Transverse colon (tissue), 4 donors: ENCODE measurements at regions not wholly inside any gene's neighbourhood (a gene's known extent, or its start where the extent isn't known, plus 50 kb on each side); places are given as distances from the start of the nearest gene placed in this dataset.

Experiments used
- CTCF ChIP-seq, 5 experiments: fragments of 200-600 bp in 3 of 5; fragments of 450-650 bp in 2 of 5; sonication (generic) in 3 of 5; IDR thresholded peaks; 1 replicate in 2 of 5; 2 replicates in 3 of 5; pipeline ENCODE4 v1.5.1; 2016 to 2017; ENCODE audit warnings: antibody characterized with exemption in 5 of 5, inconsistent platforms in 3 of 5, mild to moderate bottlenecking in 2 of 5, moderate library complexity in 1 of 5
- EP300 ChIP-seq: sonication (generic); formaldehyde crosslinking; IDR thresholded peaks from one replicate; pipeline ENCODE4 v1.6.1; 2017; ENCODE audit warnings: antibody characterized with exemption, low read depth
- POLR2A ChIP-seq: fragments of 450-650 bp; IDR thresholded peaks from one replicate; pipeline ENCODE4 v1.6.1; 2016; ENCODE audit warnings: antibody characterized with exemption, mild to moderate bottlenecking, moderate library complexity
- POLR2AphosphoS5 ChIP-seq, 3 donors: sonication (generic); formaldehyde crosslinking; IDR thresholded peaks; one replicate each; pipeline ENCODE4 v1.6.1; 2016; ENCODE audit warnings: antibody characterized with exemption in 3 of 3

GRCh38 chr4:123696687-123697086, 300.1 kb downstream of the SPRY1 start:
- TF ChIP-seq POLR2A = no peak
- no peak for TF ChIP-seq CTCF (IDR thresholded peaks at IDR 0.05)
- TF ChIP-seq POLR2AphosphoS5 (IDR thresholded peaks at IDR 0.05) = no peak
- no peak for TF ChIP-seq EP300
